GM23248 (cell line): ENCODE measurements at regions not wholly inside any gene's neighbourhood (a gene's known extent, or its start where the extent isn't known, plus 50 kb on each side); places are given as distances from the start of the nearest gene placed in this dataset.

Experiments used
- DNase-seq: peaks from one replicate; pipeline ENCODE4 v3.0.0-alpha.2; 2015
- H2AFZ ChIP-seq: fragments of 200-600 bp; sonication (generic); 2 replicates; pipeline ENCODE4 v1.6.1; 2016; ENCODE audit warnings: antibody characterized with exemption
- H3F3A ChIP-seq: fragments of 200-600 bp; sonication (generic); 2 replicates; pipeline ENCODE4 v1.6.1; 2016; ENCODE audit warnings: mild to moderate bottlenecking, antibody characterized with exemption, mixed run types; ENCODE audit not compliant: insufficient read depth
- H3K27ac ChIP-seq: fragments of 200-600 bp; sonication (generic); 2 replicates; pipeline ENCODE4 v1.5.1; 2016; ENCODE audit warnings: mild to moderate bottlenecking
- H3K27me3 ChIP-seq: fragments of 200-600 bp; sonication (generic); replicated peaks from 2 replicates; pipeline ENCODE4 v1.6.1; 2016; ENCODE audit warnings: mild to moderate bottlenecking; ENCODE audit not compliant: insufficient read depth
- H3K36me3 ChIP-seq: fragments of 200-600 bp; sonication (generic); 2 replicates; pipeline ENCODE4 v1.6.1; 2016; ENCODE audit warnings: low read depth, mild to moderate bottlenecking
- H3K4me1 ChIP-seq: fragments of 200-600 bp; sonication (generic); 2 replicates; pipeline ENCODE4 v1.6.1; 2016; ENCODE audit warnings: mild to moderate bottlenecking; ENCODE audit not compliant: insufficient read depth
- H3K4me2 ChIP-seq: fragments of 200-600 bp; sonication (generic); one replicate; pipeline ENCODE4 v1.6.1; 2016; ENCODE audit warnings: mild to moderate bottlenecking; ENCODE audit not compliant: unreplicated experiment
- H3K4me3 ChIP-seq: fragments of 200-600 bp; sonication (generic); 2 replicates; pipeline ENCODE4 v1.5.1; 2016; ENCODE audit warnings: mild to moderate bottlenecking
- H3K79me2 ChIP-seq: fragments of 200-600 bp; sonication (generic); 2 replicates; pipeline ENCODE4 v1.6.1; 2016; ENCODE audit warnings: mild to moderate bottlenecking; ENCODE audit not compliant: insufficient read depth
- H3K9ac ChIP-seq: fragments of 200-600 bp; sonication (generic); 2 replicates; pipeline ENCODE4 v1.6.1; 2016; ENCODE audit warnings: mild to moderate bottlenecking
- H3K9me2 ChIP-seq: fragments of 200-600 bp; sonication (generic); 2 replicates; pipeline ENCODE4 v1.6.1; 2016; ENCODE audit warnings: mixed run types, mild to moderate bottlenecking, moderate library complexity; ENCODE audit not compliant: insufficient read depth
- H3K9me3 ChIP-seq: fragments of 200-600 bp; sonication (generic); one replicate; pipeline ENCODE4 v1.6.1; 2017; ENCODE audit warnings: low read depth
- H4K20me1 ChIP-seq: fragments of 200-600 bp; sonication (generic); 2 replicates; pipeline ENCODE4 v1.6.0; 2016; ENCODE audit not compliant: insufficient read depth
- EZH2 ChIP-seq: fragments of 200-600 bp; sonication (generic); IDR thresholded peaks from 2 replicates; pipeline ENCODE4 v1.6.1; 2018; ENCODE audit warnings: antibody characterized with exemption, mild to moderate bottlenecking; ENCODE audit not compliant: insufficient read depth, poor library complexity, severe bottlenecking
- EZH2phosphoT487 ChIP-seq: fragments of 200-600 bp; sonication (generic); IDR thresholded peaks from 2 replicates; pipeline ENCODE4 v1.6.1; 2018; ENCODE audit warnings: antibody characterized with exemption, moderate library complexity, mild to moderate bottlenecking, low read depth; ENCODE audit not compliant: insufficient read depth
- WGBS, 2 experiments: methylation state at CpG; one replicate each; pipeline ENCODE4 v1.1.6; 2015 to 2017; ENCODE audit warnings: low lambda C conversion rate in 2 of 2, low coverage in 1 of 2; ENCODE audit errors: missing lambda C conversion rate in 2 of 2; 5-methylcytosine and 5-hydroxymethylcytosine counted together
- in situ Hi-C: fragments of 300-500 bp; cut with MboI; formaldehyde crosslinking; loops from 2 replicates; pipeline ENCODE4 v1.15.0; 2020

- no peaks in the 10 kb centered on the region for H4K20me1 ChIP-seq
- in situ Hi-C loops, result no loop called here
Measured at GRCh38 chr1:87632232-87632631, 303.6 kb downstream of the LMO4 start.

GRCh38 chr1:87636198-87636892 lies 307.7 kb downstream of the LMO4 start:
- Histone ChIP-seq H3K27ac (no peak overlapping the region), H2AFZ (no peak overlapping the region), H3K36me3 (no peaks in the 10 kb centered on the region), H3K4me1 (no peaks in the 10 kb centered on the region), H3K4me3 (no peak overlapping the region), H3K9me2 (no peaks in the 10 kb centered on the region), H4K20me1 (no peaks in the 10 kb centered on the region), H3K4me2 (no peak overlapping the region), H3K9me3 (no peaks in the 10 kb centered on the region), H3K79me2 (no peaks in the 10 kb centered on the region), H3F3A (no peaks in the 10 kb centered on the region), H3K9ac (no peak overlapping the region), H3K27me3 (no peaks in the 10 kb centered on the region)
- DNase-seq, result no peak
- TF ChIP-seq EZH2phosphoT487 (no peak), EZH2 (no peak)
- in situ Hi-C loops, result no loop called here
- 89 to 93% methylated on average over 22 to 27 of the region's 28 CpGs for WGBS, 2 experiments

More at GRCh38 chr1:87632232-87632631, 303.6 kb downstream of the LMO4 start:
- Histone ChIP-seq H3K27me3 (no peaks in the 10 kb centered on the region), H3F3A (no peaks in the 10 kb centered on the region), H3K4me1 (no peaks in the 10 kb centered on the region), H3K36me3 (no peaks in the 10 kb centered on the region), H3K9me2 (no peaks in the 10 kb centered on the region), H3K4me3 (no peak overlapping the region), H3K27ac (no peak overlapping the region), H3K79me2 (no peaks in the 10 kb centered on the region), H2AFZ (no peak overlapping the region), H3K9ac (no peak overlapping the region), H3K9me3 (no peaks in the 10 kb centered on the region), H3K4me2 (no peak overlapping the region)
- WGBS, 2 experiments, result 78 to 85% methylated on average over 3 of the region's 3 CpGs
- no peak for DNase-seq
- TF ChIP-seq EZH2, result no peak
- no peak for TF ChIP-seq EZH2phosphoT487

- Histone ChIP-seq H3K4me1 (peaks cover 8% of the 10 kb centered on the region), H3K4me3 (no peak overlapping the region), H3K9me2 (no peaks in the 10 kb centered on the region), H3K36me3 (no peaks in the 10 kb centered on the region), H4K20me1 (no peaks in the 10 kb centered on the region), H3K9ac (no peak overlapping the region), H3F3A (peaks cover 6% of the 10 kb centered on the region), H3K79me2 (no peaks in the 10 kb centered on the region), H3K27ac (no peak overlapping the region), H2AFZ (no peak overlapping the region), H3K4me2 (no peak overlapping the region), H3K9me3 (no peaks in the 10 kb centered on the region), H3K27me3 (no peaks in the 10 kb centered on the region)
- TF ChIP-seq EZH2 (no peak), EZH2phosphoT487 (no peak)
- in situ Hi-C loops, result no loop called here
- DNase-seq, result no peak
Measured at GRCh38 chr1:87638636-87639035, 310.0 kb downstream of the LMO4 start.

GRCh38 chr1:87641996-87642395 lies 313.3 kb downstream of the LMO4 start:
- Histone ChIP-seq H3K27me3 (no peaks in the 10 kb centered on the region), H3F3A (peaks cover 24% of the 10 kb centered on the region), H3K9ac (no peak overlapping the region), H3K36me3 (no peaks in the 10 kb centered on the region), H2AFZ (no peak overlapping the region), H3K4me2 (no peak overlapping the region), H3K27ac (no peak overlapping the region), H3K9me3 (no peaks in the 10 kb centered on the region), H3K79me2 (no peaks in the 10 kb centered on the region), H4K20me1 (no peaks in the 10 kb centered on the region), H3K4me1 (peaks cover 26% of the 10 kb centered on the region), H3K9me2 (no peaks in the 10 kb centered on the region), H3K4me3 (no peak overlapping the region)
- no peak for DNase-seq
- TF ChIP-seq EZH2phosphoT487 (no peak), EZH2 (no peak)
- in situ Hi-C loops, result no loop called here
- 66 to 70% methylated on average over 3 of the region's 3 CpGs for WGBS, 2 experiments
